NCI-H69 (cell line): ENCODE measurements at regions not wholly inside any gene's neighbourhood (a gene's known extent, or its start where the extent isn't known, plus 50 kb on each side); places are given as distances from the start of the nearest gene placed in this dataset.
"Not testable (repeated sequence)": the region's sequence is repeated elsewhere in the genome, so short reads cannot be mapped to it uniquely, and the experiment has no call there.

Experiments
- DNase-seq: peaks from one replicate; lab custom pipeline; 2025; lab: John Stamatoyannopoulos, UW

DNA sequence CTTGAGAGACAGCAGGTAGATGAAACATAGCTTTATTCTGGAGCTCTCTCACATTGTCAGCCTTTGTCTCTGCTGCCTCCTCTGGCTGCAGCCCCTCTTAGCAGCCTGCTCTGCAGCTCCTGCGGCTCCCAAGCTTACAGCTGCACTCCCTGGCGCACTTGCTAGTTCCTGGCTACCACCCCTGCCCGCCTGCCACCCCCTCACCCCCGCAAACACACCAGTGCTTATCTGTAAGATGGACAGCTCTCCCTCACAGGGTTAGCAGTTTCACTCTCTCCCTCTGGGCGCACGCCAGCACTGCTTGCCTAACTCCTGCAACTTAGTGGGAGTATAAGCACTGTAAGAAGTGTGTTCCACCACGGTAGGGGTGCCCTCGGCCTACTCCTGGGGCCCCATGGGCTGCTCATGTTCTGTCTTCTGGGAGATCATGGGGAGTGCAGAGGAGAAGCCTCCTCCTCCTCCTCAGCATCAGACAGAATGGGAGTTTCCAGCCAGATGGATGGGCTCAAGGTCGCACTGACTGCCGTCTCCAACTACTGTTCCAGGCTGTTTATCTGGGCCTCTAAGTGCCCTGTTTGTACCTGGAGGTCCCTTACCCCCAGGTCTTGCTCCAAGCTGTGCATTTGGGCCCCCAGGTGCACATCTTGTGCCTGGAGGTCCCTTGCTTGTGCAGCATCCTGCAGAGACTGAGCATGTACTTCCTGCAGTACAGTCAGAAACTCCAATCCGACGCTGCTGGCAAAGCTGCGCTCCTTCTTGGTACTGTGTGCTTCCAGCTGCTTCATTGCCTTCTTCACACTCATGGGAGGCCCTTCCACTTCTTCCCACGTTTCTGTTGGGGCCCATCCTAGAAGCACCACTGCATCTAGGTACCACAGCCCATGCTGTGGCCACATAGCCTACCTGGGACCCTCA, 1388.1 kb downstream of the AMY1C start:
- DNase-seq: peak; percentile 70

DNA sequence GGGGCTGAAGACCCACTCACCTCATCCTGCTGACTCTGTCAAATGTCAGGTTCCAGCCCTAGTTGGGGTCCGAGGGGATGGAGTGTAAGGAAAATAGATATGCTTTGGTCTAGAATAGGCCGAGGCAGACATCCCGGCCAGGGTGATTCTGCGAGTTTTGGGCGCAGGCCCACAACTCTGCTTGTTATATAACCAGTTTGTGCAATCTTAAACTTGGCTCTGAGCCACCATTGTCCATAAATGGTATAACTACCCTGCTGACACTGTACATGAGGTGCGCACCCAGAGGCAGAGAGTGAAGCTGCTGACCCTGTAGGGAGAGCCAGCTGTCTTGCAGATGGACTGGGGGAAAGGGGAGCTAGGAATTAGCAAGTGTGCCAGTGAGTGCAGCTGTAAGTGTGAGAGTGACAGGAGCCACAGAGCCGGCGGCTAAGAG, 1388.8 kb downstream of the AMY1C start:
- DNase-seq: peak; percentile 75

- DNase-seq: peak; percentile 93
Measured at GRCh38 chr1:105172788-105173187, 1423.1 kb downstream of the AMY1C start.

DNA sequence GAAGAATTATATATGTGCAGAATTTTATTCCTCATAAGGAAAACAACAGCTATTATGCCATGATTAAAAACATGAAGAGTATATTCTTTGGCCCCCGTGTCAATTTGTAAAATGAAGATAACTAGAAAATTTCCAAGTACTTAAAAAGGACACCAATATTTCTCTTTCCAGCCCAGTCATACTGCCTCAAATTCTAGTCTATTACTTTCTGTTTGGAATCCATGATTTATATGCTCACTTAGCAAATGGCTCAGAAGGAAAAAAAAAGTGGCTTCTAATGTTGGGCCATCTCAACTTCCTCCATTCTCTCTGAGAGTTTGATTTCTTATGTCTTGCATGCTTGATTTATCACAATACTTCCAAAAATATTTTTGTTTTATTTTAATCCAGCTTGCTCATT, 1431.1 kb downstream of the AMY1C start:
- peak; percentile 0 for DNase-seq

- DNase-seq: no peak
Measured at GRCh38 chr1:105204836-105205371, 1455.2 kb downstream of the AMY1C start.

DNA sequence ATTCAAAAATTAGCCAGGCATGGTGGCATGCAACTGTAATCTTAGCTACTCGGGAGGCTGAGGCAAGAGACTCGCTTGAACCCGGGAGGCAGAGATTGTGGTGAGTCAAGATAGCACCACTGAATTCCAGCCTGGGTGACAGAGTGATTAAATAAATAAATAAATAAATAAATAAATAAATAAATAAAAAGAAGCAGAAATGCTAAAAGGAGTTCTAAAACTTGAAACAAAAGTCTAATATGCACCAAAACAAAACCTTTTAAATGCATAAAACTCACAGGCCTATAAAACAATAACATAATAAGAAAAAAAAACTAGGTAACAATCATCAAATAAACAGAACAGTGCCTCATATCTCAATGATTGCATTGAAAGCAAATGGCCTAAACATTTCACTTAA, 1458.9 kb downstream of the AMY1C start:
- DNase-seq: no peak

GRCh38 chr1:105210747-105211146, 1461.0 kb downstream of the AMY1C start:
- no peak for DNase-seq

DNA sequence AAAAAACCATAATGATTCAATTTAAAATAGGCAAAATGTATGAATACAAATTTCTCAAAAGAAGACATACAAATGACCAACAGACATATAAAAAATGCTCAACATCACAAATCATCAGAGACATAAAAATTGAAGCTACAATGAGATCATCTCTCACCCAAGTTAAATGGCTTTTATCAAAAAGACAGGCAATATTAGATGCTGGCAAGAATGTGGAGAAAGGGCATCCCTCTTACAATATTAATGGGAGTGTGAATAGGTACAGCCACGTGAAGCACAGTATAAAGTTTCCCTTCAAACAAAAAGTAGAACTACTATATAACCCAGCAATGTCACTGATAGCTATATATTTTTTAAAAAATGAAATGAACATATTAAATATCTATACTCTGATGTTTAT, 1481.7 kb downstream of the AMY1C start:
- no peak for DNase-seq

DNA sequence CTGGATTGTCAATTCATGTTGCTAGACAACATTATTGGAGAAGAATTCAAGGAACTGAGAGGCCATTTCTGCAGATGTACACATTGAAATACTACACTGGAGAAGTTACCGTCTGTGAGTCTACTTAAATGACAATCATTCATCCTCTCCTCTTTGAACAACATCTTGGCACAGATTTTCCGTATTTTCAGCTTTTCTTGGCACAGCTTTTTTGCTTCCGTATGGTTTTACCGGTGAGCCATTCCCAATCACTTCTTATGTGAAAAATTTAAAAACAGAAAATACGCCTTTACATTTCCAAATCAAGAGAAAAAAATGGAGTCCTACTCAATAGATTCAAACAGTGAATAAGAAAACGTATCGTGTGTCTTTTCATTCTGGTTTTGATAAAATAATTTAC, 1493.7 kb downstream of the AMY1C start:
- peak; percentile 50 for DNase-seq

- peak; percentile 82 for DNase-seq
Measured at GRCh38 chr1:105243969-105244368, 1494.3 kb downstream of the AMY1C start.

- no peak for DNase-seq
Measured at GRCh38 chr1:105254906-105255305, 1505.2 kb downstream of the AMY1C start.

GRCh38 chr1:105260001-105260400, 1510.3 kb downstream of the AMY1C start:
- DNase-seq: peak; percentile 88

DNA sequence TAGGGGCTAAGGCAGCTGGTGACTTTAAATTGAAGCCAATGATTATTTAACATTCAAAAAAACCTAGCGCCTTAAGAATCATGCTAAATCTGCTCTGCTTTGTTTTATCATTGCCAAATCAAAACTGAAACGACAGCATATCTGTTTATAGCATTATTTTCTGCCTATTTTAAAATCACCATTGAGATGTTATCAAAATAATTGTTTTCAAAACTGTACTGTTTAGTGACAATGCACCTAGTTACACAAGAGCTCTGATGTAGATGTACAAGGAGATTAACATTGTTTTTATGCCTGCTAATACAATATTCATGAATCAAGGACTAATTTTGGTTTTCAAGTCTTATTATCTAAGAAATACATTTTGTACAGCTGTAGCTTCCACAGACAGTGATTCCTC, 1521.3 kb downstream of the AMY1C start:
- DNase-seq: no peak

- DNase-seq: not testable (repeated sequence)
Measured at GRCh38 chr1:105272376-105272775, 1522.7 kb downstream of the AMY1C start.

- no peak for DNase-seq
Measured at GRCh38 chr1:105294838-105295237, 1545.1 kb downstream of the AMY1C start.

DNA sequence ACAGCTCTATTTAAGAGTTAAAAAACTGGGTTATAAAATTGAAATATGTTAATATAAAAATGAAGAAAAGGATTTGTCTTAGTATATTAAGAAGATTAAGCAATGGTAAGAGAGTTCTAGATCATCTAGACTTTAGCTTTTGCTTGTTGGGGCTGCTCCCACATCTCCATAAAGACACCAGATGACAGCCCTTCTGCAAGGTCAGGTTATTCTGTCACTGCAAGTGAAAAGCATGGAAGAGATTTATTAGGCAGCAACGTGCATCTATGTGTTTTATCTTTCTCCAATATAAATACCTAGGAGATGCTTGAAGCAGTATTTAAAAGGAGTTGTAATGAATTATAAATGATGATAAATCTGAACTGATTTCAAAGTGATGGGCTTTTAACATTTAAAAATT, 1560.4 kb downstream of the AMY1C start:
- no peak for DNase-seq

GRCh38 chr1:105317976-105318375, 1568.3 kb downstream of the AMY1C start:
- no peak for DNase-seq

DNA sequence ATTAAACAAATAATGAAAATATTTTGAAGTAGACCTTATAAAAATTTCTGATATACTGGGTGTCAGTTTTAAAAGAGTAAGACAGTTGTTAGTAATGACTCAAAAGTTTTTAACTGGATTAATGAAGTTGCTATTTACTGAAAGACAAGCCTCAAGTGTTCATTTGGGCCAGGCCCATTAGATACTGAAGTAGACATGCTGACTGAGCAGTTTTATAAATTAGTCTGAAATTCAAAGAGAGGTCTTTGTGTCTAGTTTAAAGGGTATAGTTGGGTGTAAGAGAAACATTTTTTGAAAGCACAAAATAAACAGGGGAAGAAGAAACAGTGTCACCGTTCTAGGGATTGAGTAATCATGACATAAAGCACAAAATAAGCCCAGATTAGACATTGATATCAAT, 1577.2 kb downstream of the AMY1C start:
- no peak for DNase-seq

- DNase-seq: peak; percentile 72
Measured at GRCh38 chr1:105337420-105337819, 1587.7 kb downstream of the AMY1C start.

- DNase-seq: no peak
Measured at GRCh38 chr1:105343317-105343716, 1593.6 kb downstream of the AMY1C start.

GRCh38 chr1:105359457-105359856, 1609.8 kb downstream of the AMY1C start:
- no peak for DNase-seq

- DNase-seq: no peak
Measured at GRCh38 chr1:105362438-105362837, 1612.7 kb downstream of the AMY1C start.

GRCh38 chr1:105368446-105368845, 1618.7 kb downstream of the AMY1C start:
- peak; percentile 63 for DNase-seq

DNA sequence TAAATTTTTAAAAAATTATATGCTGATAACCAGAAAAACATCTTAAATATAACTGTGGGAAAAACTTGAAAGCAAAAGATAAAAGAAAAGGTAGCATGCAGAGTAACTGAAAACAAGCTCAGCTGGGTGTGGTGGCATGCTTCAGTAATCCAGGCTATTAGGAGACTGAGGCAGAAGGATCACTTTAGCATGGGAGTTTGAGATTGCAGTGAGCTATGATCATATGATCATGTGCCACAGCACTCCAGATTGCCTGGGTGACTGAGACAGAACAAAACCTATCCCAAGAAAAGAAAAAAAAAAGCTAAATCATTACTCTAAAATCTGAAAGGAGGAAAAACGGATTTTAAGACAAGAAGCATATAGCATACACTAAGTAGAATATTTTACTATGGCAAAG, 1624.0 kb downstream of the AMY1C start:
- DNase-seq: peak; percentile 13
